PC-3 (cell line): ENCODE measurements at regions not wholly inside any gene's neighbourhood (a gene's known extent, or its start where the extent isn't known, plus 50 kb on each side); places are given as distances from the start of the nearest gene placed in this dataset.

Experiments used
- ATAC-seq: fragments of 200-7000 bp; cut with Tn5 transposase; 2 replicates; pipeline ENCODE4 v1.9.1; 2020; ENCODE audit warnings: mild to moderate bottlenecking, moderate library complexity
- BruUV-seq: library from RNA; stranded (reverse); fragments of 400-500 nt; replicated peaks from 2 replicates; lab custom pipeline; 2021; lab: Mats Ljungman, UMichigan
- CTCF ChIA-PET: fragments of 300-600 bp; sonication (Branson Sonifier 250); formaldehyde crosslinking; loops from one replicate; lab custom pipeline; 2022; ENCODE audit warnings: antibody characterized with exemption; lab: Charles Lee
- POLR2A ChIA-PET: fragments of 300-600 bp; sonication (Branson Sonifier 250); formaldehyde crosslinking; loops from one replicate; lab custom pipeline; 2022; ENCODE audit warnings: antibody characterized with exemption; ENCODE audit not compliant: unreplicated experiment; lab: Charles Lee
- DNase-seq: peaks from one replicate; pipeline ENCODE4 v3.0.0-alpha.2; 2015
- H2AFZ ChIP-seq: fragments of 300-600 bp; sonication (generic); 2 replicates; pipeline ENCODE4 v1.6.0; 2016; ENCODE audit warnings: antibody characterized with exemption, low read length
- H3F3A ChIP-seq: fragments of 300-600 bp; sonication (generic); one replicate; pipeline ENCODE4 v1.6.0; 2017; ENCODE audit warnings: antibody characterized with exemption, low read length, control low read depth, mild to moderate bottlenecking; ENCODE audit not compliant: unreplicated experiment
- H3K27ac ChIP-seq: fragments of 300-600 bp; sonication (generic); 2 replicates; pipeline ENCODE4 v1.5.1; 2016; ENCODE audit warnings: mild to moderate bottlenecking, low read length
- H3K27me3 ChIP-seq: fragments of 300-600 bp; sonication (generic); 2 replicates; pipeline ENCODE4 v1.6.1; 2016; ENCODE audit warnings: low read length, mixed read lengths
- H3K36me3 ChIP-seq: fragments of 300-600 bp; sonication (generic); 2 replicates; pipeline ENCODE4 v1.6.1; 2016; ENCODE audit warnings: low read depth, mixed run types, low read length, mixed read lengths
- H3K4me1 ChIP-seq: fragments of 300-600 bp; sonication (generic); 2 replicates; pipeline ENCODE4 v1.5.1; 2016; ENCODE audit warnings: low read length; ENCODE audit not compliant: insufficient read depth
- H3K4me2 ChIP-seq: fragments of 300-600 bp; sonication (generic); 2 replicates; pipeline ENCODE4 v1.6.0; 2016; ENCODE audit warnings: low read length
- H3K4me3 ChIP-seq: fragments of 300-600 bp; sonication (generic); 2 replicates; pipeline ENCODE4 v1.5.1; 2016; ENCODE audit warnings: mild to moderate bottlenecking, low read length, mixed read lengths
- H3K79me2 ChIP-seq: fragments of 300-600 bp; sonication (generic); 2 replicates; pipeline ENCODE4 v1.6.1; 2017; ENCODE audit warnings: low read length, mixed read lengths
- H3K9ac ChIP-seq: fragments of 300-600 bp; sonication (generic); 2 replicates; pipeline ENCODE4 v1.6.0; 2016; ENCODE audit warnings: mild to moderate bottlenecking, low read length
- H3K9me2 ChIP-seq: fragments of 300-600 bp; sonication (generic); replicated peaks from 2 replicates; pipeline ENCODE4 v1.6.1; 2016; ENCODE audit warnings: mixed run types, low read length, mixed read lengths
- H3K9me3 ChIP-seq: fragments of 300-600 bp; sonication (generic); 2 replicates; pipeline ENCODE4 v1.6.1; 2016; ENCODE audit warnings: low read length, mixed read lengths
- H4K20me1 ChIP-seq: fragments of 300-600 bp; sonication (generic); 2 replicates; pipeline ENCODE4 v1.6.1; 2016; ENCODE audit warnings: low read length, mixed read lengths
- CTCF ChIP-seq: fragments of 300-600 bp; sonication (generic); conservative IDR thresholded peaks from 2 replicates; pipeline ENCODE4 v1.5.1; 2017; ENCODE audit warnings: antibody characterized with exemption, low read depth, mild to moderate bottlenecking, low read length
- EZH2 ChIP-seq: fragments of 300-600 bp; sonication (generic); IDR thresholded peaks from one replicate; pipeline ENCODE4 v1.6.1; 2017; ENCODE audit warnings: antibody characterized with exemption, mild to moderate bottlenecking, low read length; ENCODE audit not compliant: unreplicated experiment
- EZH2phosphoT487 ChIP-seq: fragments of 300-600 bp; sonication (generic); IDR thresholded peaks from 2 replicates; pipeline ENCODE4 v1.6.1; 2018; ENCODE audit warnings: mild to moderate bottlenecking, antibody characterized with exemption, low read length, borderline replicate concordance
- intact Hi-C: fragments of 100-400 bp; cut with micrococcal nuclease; formaldehyde crosslinking; loops from 2 replicates; pipeline ENCODE4 v1.9.0; 2023

- H3K79me2 ChIP-seq: no peaks in the 10 kb centered on the region
- intact Hi-C loops: no loop called here
- no peak for TF ChIP-seq CTCF
- no peak for TF ChIP-seq EZH2
- TF ChIP-seq EZH2phosphoT487: no peak
- ChIA-PET POLR2A (no interaction called here), CTCF (no interaction called here)
- ATAC-seq (no peak), DNase-seq (no peak)
- H3K4me3 ChIP-seq: no peak overlapping the region
- no peaks in the 10 kb centered on the region for H3K9me3 ChIP-seq
- H3K4me2 ChIP-seq: no peak overlapping the region
- H4K20me1 ChIP-seq: no peaks in the 10 kb centered on the region
- H3F3A ChIP-seq: no peaks in the 10 kb centered on the region
- H3K4me1 ChIP-seq: peaks cover 7% of the 10 kb centered on the region; the same call in 1 of the 2 replicates
- H3K9ac ChIP-seq: no peak overlapping the region
- H3K9me2 ChIP-seq: no peaks in the 10 kb centered on the region
- no peaks in the 10 kb centered on the region for H3K36me3 ChIP-seq
- BruUV-seq: no TSS peak
- no peak overlapping the region for H3K27ac ChIP-seq
- no peaks in the 10 kb centered on the region for H3K27me3 ChIP-seq
- H2AFZ ChIP-seq: no peak overlapping the region
These were observed 127.7 kb downstream of the S1PR1 start for GRCh38 chr1:101364370-101365120.

- intact Hi-C loops: no loop called here
- Histone ChIP-seq H3K9me3 (no peaks in the 10 kb centered on the region), H3K9ac (no peak overlapping the region), H3F3A (no peaks in the 10 kb centered on the region), H2AFZ (no peak overlapping the region), H4K20me1 (no peaks in the 10 kb centered on the region), H3K4me3 (no peak overlapping the region), H3K9me2 (no peaks in the 10 kb centered on the region), H3K4me1 (peaks cover 7% of the 10 kb centered on the region; the same call in 1 of the 2 replicates), H3K27ac (no peak overlapping the region), H3K79me2 (no peaks in the 10 kb centered on the region), H3K27me3 (no peaks in the 10 kb centered on the region), H3K36me3 (no peaks in the 10 kb centered on the region), H3K4me2 (no peak overlapping the region)
- ChIA-PET POLR2A (no interaction called here), CTCF (no interaction called here)
- DNase-seq (no peak), ATAC-seq (no peak)
- TF ChIP-seq EZH2phosphoT487 (no peak), CTCF (no peak), EZH2 (no peak)
- no TSS peak for BruUV-seq
These were observed 128.4 kb downstream of the S1PR1 start for GRCh38 chr1:101365186-101365585.

- no peaks in the 10 kb centered on the region for H3K9me3 ChIP-seq
- H3K9ac ChIP-seq: no peak overlapping the region
- ChIA-PET CTCF (no interaction called here), POLR2A (no interaction called here)
- no peaks in the 10 kb centered on the region for H3K36me3 ChIP-seq
- no peak overlapping the region for H2AFZ ChIP-seq
- BruUV-seq: no TSS peak
- intact Hi-C loops: no loop called here
- no peaks in the 10 kb centered on the region for H4K20me1 ChIP-seq
- no peak overlapping the region for H3K27ac ChIP-seq
- H3K4me3 ChIP-seq: no peak overlapping the region
- no peaks in the 10 kb centered on the region for H3F3A ChIP-seq
- H3K79me2 ChIP-seq: no peaks in the 10 kb centered on the region
- ATAC-seq (no peak), DNase-seq (no peak)
- H3K4me2 ChIP-seq: no peak overlapping the region
- peaks cover 11% of the 10 kb centered on the region for H3K4me1 ChIP-seq
- H3K9me2 ChIP-seq: no peaks in the 10 kb centered on the region
- H3K27me3 ChIP-seq: no peaks in the 10 kb centered on the region
- TF ChIP-seq EZH2phosphoT487: no peak
- TF ChIP-seq CTCF: no peak
- no peak for TF ChIP-seq EZH2
These were observed 129.1 kb downstream of the S1PR1 start for GRCh38 chr1:101365878-101366277.
